Calu3 (cell line): ENCODE measurements at regions not wholly inside any gene's neighbourhood (a gene's known extent, or its start where the extent isn't known, plus 50 kb on each side); places are given as distances from the start of the nearest gene placed in this dataset.

ENCODE experiments used
- BruUV-seq: library from RNA; stranded (reverse); fragments of 400-500 nt; replicated peaks from 2 replicates; lab custom pipeline; 2021; lab: Mats Ljungman, UMichigan
- CTCF ChIA-PET: fragments of 300-600 bp; sonication (Branson Sonifier 250); formaldehyde crosslinking; loops from one replicate; lab custom pipeline; 2022; ENCODE audit warnings: antibody characterized with exemption; lab: Charles Lee
- DNase-seq: peaks from one replicate; pipeline ENCODE4 v3.0.0; 2022
- H3K27ac Mint-ChIP-seq: one replicate; pipeline ENCODE4 v1.8.0; 2022; ENCODE audit warnings: mixed read lengths; ENCODE audit not compliant: unreplicated experiment
- H3K27me3 Mint-ChIP-seq: one replicate; pipeline ENCODE4 v1.8.0; 2022; ENCODE audit warnings: mixed read lengths; ENCODE audit not compliant: unreplicated experiment
- H3K36me3 Mint-ChIP-seq: one replicate; pipeline ENCODE4 v1.8.0; 2022; ENCODE audit warnings: mild to moderate bottlenecking, moderate library complexity, mixed read lengths; ENCODE audit not compliant: insufficient read depth, unreplicated experiment
- H3K4me1 Mint-ChIP-seq: one replicate; pipeline ENCODE4 v1.8.0; 2022; ENCODE audit warnings: mild to moderate bottlenecking, low read depth, mixed read lengths; ENCODE audit not compliant: unreplicated experiment
- H3K4me3 Mint-ChIP-seq: one replicate; pipeline ENCODE4 v1.8.0; 2022; ENCODE audit warnings: mild to moderate bottlenecking, low read depth, moderate library complexity, mixed read lengths; ENCODE audit not compliant: unreplicated experiment
- H3K9me3 Mint-ChIP-seq: one replicate; pipeline ENCODE4 v1.8.0; 2022; ENCODE audit warnings: low read depth, mixed read lengths; ENCODE audit not compliant: unreplicated experiment
- CTCF ChIP-seq: fragments of 200-600 bp; IDR thresholded peaks from one replicate; pipeline ENCODE4 v1.8.0; 2022; ENCODE audit warnings: antibody characterized with exemption; ENCODE audit not compliant: unreplicated experiment
- intact Hi-C: fragments of 100-400 bp; cut with micrococcal nuclease; formaldehyde crosslinking; loops from one replicate; pipeline ENCODE4 v1.10.0; 2022; ENCODE audit not compliant: unreplicated experiment

DNA sequence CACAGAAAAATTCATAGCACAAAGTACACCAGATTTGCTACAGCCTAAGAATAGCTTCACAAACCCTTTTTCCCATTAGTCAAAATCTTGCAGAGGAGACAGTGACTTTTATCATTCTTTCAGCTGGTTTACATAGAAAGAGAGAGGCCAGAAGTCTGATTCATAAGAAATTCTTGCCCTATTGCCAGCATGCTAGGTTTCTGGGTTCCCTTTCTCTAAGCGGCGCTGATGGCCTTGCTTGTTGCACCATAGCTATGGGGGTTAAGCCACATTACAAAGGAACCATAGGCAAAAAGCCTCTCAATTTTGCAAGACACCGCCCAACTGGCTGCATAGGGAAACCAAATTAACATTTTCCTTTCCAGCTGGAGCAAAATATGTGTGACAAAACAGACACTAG is 87.4 kb downstream of the ZNF467 start:
- no peak overlapping the region for H3K4me3 Mint-ChIP-seq
- no peak overlapping the region for H3K27ac Mint-ChIP-seq
- H3K36me3 Mint-ChIP-seq: peaks cover 4% of the 10 kb centered on the region
- H3K4me1 Mint-ChIP-seq: no peaks in the 10 kb centered on the region
- peaks cover 76% of the 10 kb centered on the region for H3K27me3 Mint-ChIP-seq
- peaks cover 3% of the 10 kb centered on the region for H3K9me3 Mint-ChIP-seq
- CTCF ChIA-PET: interaction anchor here (0.9 kb wide), 1 partner anchor 38 kb away, joined by 3 read pairs; no protein-coding TSS in a partner anchor
- no peak for TF ChIP-seq CTCF
- BruUV-seq: no TSS peak
- intact Hi-C loops: no loop called here
- DNase-seq: no peak

- Mint-ChIP-seq H3K36me3 (no peaks in the 10 kb centered on the region), H3K4me3 (no peak overlapping the region), H3K27ac (no peak overlapping the region), H3K9me3 (peaks cover 4% of the 10 kb centered on the region), H3K27me3 (peaks cover 76% of the 10 kb centered on the region), H3K4me1 (no peaks in the 10 kb centered on the region)
- no TSS peak for BruUV-seq
- no peak for TF ChIP-seq CTCF
- DNase-seq: no peak
- CTCF ChIA-PET: interaction anchor here (0.9 kb wide), 1 partner anchor 38 kb away, joined by 3 read pairs; no protein-coding TSS in a partner anchor
- intact Hi-C loops: no loop called here
Observed at GRCh38 chr7:149685455-149685854, 87.9 kb downstream of the ZNF467 start.

DNA sequence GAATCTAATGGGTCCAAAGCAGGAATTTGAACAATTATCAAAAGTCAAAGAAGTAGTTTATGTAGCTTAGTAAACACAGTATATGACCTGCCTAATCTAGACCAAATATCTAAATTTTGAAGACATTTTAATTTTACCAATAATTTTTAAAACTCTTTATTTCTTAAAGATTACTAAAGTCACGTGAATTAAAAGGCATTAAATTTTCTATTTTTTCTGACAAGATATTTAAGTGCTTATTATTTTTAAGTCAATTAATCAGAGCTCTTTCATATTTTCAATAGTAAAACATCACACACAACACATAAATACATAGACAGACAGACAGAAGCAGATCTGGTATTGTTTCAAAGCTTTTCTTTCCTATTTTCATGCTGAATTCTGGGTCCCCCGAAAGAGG is 89.5 kb downstream of the ZNF467 start:
- no peaks in the 10 kb centered on the region for H3K36me3 Mint-ChIP-seq
- CTCF ChIA-PET: interaction anchor here (0.5 to 1.5 kb wide), 2 partner anchors 32 to 1330 kb away, joined by 3 to 4 read pairs; no protein-coding TSS in a partner anchor
- peaks cover 4% of the 10 kb centered on the region for H3K9me3 Mint-ChIP-seq

GRCh38 chr7:149683181-149683580 is 90.2 kb downstream of the ZNF467 start:
- Mint-ChIP-seq H3K4me1 (no peaks in the 10 kb centered on the region), H3K36me3 (no peaks in the 10 kb centered on the region), H3K4me3 (no peak overlapping the region), H3K9me3 (peaks cover 4% of the 10 kb centered on the region), H3K27ac (no peak overlapping the region), H3K27me3 (peaks cover 83% of the 10 kb centered on the region)
- intact Hi-C loops: no loop called here
- CTCF ChIA-PET: no interaction called here
- no peak for DNase-seq
- TF ChIP-seq CTCF: no peak
- BruUV-seq: no TSS peak

More for the DNA sequence above, 89.5 kb downstream of the ZNF467 start:
- H3K4me1 Mint-ChIP-seq: no peaks in the 10 kb centered on the region
- DNase-seq: no peak
- no TSS peak for BruUV-seq
- TF ChIP-seq CTCF: no peak
- intact Hi-C loops: no loop called here
- H3K27ac Mint-ChIP-seq: no peak overlapping the region
- no peak overlapping the region for H3K4me3 Mint-ChIP-seq
- peaks cover 76% of the 10 kb centered on the region for H3K27me3 Mint-ChIP-seq
